ENCODE measurements at regions not wholly inside any gene's neighbourhood (a gene's known extent, or its start where the extent isn't known, plus 50 kb on each side); places are given as distances from the start of the nearest gene placed in this dataset.

DNA sequence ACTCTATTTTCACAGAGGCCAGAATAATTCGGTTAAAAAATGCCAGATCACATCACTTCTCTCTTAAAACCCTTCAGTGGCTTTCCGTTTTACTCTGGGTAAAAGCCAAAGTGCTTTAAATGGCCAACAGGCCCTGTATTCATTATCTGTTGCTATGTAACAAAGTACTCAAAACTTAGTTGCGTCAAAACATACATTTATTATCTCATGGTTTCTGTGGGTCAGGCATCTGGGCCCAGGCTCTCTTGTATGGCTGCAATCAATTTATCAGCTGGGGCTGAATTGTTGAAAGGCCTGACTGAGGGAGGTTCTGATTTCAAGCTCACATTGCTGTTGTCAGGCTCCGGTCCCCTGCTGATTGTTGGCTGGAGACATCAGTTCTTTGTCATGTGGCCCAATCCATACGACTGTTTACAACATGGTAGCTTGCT, 72.7 kb upstream of the H2AZ1 start:
- Histone ChIP-seq H3K4me3 (ENCODE audit: low read length) (no peak overlapping the region), H3K27me3 (ENCODE audit: control insufficient read depth, insufficient read depth, low read length) (peaks cover 3% of the 10 kb centered on the region), H3K36me3 (ENCODE audit: control insufficient read depth, insufficient read depth, low read length) (no peaks in the 10 kb centered on the region), H3K27ac (ENCODE audit: low read length) (no peak overlapping the region), H3K4me1 (ENCODE audit: control insufficient read depth, insufficient read depth, low read length) (no peaks in the 10 kb centered on the region), H3K9me3 (ENCODE audit: control insufficient read depth, insufficient read depth, low read length) (no peaks in the 10 kb centered on the region)
- Mint-ChIP-seq H3K4me1 (no peaks in the 10 kb centered on the region), H3K4me3 (no peak overlapping the region), H3K36me3 (no peaks in the 10 kb centered on the region), H3K27ac (no peak overlapping the region), H3K9me3 (peaks cover 0 to 2% of the 10 kb centered on the region in 2 donors), H3K27me3 (ENCODE audit: low read depth in 2 of 2) (peaks cover 24 to 41% of the 10 kb centered on the region in 2 donors)
- TF ChIP-seq, protein P1, sequence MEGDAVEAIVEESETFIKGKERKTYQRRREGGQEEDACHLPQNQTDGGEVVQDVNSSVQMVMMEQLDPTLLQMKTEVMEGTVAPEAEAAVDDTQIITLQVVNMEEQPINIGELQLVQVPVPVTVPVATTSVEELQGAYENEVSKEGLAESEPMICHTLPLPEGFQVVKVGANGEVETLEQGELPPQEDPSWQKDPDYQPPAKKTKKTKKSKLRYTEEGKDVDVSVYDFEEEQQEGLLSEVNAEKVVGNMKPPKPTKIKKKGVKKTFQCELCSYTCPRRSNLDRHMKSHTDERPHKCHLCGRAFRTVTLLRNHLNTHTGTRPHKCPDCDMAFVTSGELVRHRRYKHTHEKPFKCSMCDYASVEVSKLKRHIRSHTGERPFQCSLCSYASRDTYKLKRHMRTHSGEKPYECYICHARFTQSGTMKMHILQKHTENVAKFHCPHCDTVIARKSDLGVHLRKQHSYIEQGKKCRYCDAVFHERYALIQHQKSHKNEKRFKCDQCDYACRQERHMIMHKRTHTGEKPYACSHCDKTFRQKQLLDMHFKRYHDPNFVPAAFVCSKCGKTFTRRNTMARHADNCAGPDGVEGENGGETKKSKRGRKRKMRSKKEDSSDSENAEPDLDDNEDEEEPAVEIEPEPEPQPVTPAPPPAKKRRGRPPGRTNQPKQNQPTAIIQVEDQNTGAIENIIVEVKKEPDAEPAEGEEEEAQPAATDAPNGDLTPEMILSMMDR (IDR thresholded peaks at IDR 0.05) = no peak
- intact Hi-C loops (cut with micrococcal nuclease) = no loop called here
- DNase-seq = no peak
- no peak for ATAC-seq
- WGBS (ENCODE audit: insufficient coverage) = 79% methylated on average over 4 of the region's 5 CpGs

DNA sequence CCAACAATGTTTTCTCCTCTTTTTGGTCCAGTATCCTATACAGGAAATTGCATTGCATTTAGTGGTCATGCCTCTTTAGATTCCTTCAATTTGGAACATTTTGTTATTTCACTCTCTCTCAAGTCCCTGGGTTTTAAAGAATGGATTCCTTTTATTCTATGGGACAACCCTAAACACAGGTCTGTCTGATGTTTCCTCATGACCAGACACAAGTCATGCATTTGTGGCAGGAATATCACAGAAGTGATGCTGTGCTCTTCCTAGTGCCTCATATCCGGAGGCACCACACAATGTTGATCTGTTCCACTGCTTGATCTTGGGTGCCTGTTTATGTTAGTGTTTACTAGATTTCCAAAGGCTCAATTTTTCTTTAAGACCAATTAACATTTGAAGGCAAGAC, 69.7 kb upstream of the H2AZ1 start:
- Mint-ChIP-seq H3K4me1 (no peaks in the 10 kb centered on the region), H3K27me3 (ENCODE audit: low read depth in 2 of 2) (peaks cover 18 to 40% of the 10 kb centered on the region in 2 donors), H3K4me3 (no peak overlapping the region), H3K9me3 (peaks cover 0 to 2% of the 10 kb centered on the region in 2 donors), H3K27ac (no peak overlapping the region), H3K36me3 (no peaks in the 10 kb centered on the region)
- no peak overlapping the region for H3K27ac ChIP-seq (ENCODE audit: low read length)
- ATAC-seq (no peak), DNase-seq (no peak)
- H3K36me3 ChIP-seq (ENCODE audit: control insufficient read depth, insufficient read depth, low read length) = no peaks in the 10 kb centered on the region
- no peak overlapping the region for H3K4me3 ChIP-seq (ENCODE audit: low read length)
- H3K9me3 ChIP-seq (ENCODE audit: control insufficient read depth, insufficient read depth, low read length) = no peaks in the 10 kb centered on the region
- H3K27me3 ChIP-seq (ENCODE audit: control insufficient read depth, insufficient read depth, low read length) = peaks cover 3% of the 10 kb centered on the region
- TF ChIP-seq, protein P1 (IDR thresholded peaks at IDR 0.05) = no peak
- no peaks in the 10 kb centered on the region for H3K4me1 ChIP-seq (ENCODE audit: control insufficient read depth, insufficient read depth, low read length)
- 100% methylated on average over 1 of the region's 1 CpG for WGBS (ENCODE audit: insufficient coverage)
- intact Hi-C loops (cut with micrococcal nuclease) = no loop called here

DNA sequence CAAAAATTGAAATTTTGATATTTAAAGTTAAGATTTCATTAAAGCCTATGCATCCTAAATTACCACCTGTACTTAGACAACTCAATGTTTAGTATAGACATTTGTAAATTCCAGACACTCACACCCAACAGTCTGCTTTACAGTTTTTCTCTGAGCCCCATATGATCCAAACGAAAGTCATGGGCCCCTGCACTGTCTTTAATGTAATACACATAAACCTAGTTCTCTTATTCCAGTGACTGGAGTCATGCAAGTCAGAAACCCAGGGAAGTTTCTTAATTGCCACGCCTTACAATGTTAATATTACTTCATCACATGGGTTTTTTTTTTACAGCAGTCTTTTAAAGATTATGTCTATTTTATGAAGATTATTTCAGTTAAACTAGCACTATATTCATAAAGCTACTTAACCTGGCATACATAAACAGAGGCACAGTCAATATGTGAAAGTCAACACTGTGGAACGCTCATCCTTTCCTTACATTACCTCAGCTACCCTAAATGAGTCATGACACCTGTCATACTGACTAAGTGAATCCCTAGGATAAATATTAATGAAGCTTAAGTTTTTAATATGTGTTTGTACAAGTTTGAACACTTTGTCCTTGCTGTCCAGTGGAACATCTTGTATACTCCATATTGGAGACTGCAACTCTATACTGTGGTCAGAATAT, 67.7 kb upstream of the H2AZ1 start:
- Mint-ChIP-seq H3K4me3 (no peak overlapping the region), H3K9me3 (peaks cover 0 to 2% of the 10 kb centered on the region in 2 donors), H3K36me3 (no peaks in the 10 kb centered on the region), H3K4me1 (no peaks in the 10 kb centered on the region), H3K27me3 (ENCODE audit: low read depth in 2 of 2) (peaks cover 11 to 31% of the 10 kb centered on the region in 2 donors), H3K27ac (no peak overlapping the region)
- 60% methylated on average over 2 of the region's 3 CpGs for WGBS (ENCODE audit: insufficient coverage)
- no peak for DNase-seq
- H3K4me3 ChIP-seq (ENCODE audit: low read length) = no peak overlapping the region
- intact Hi-C loops (cut with micrococcal nuclease) = no loop called here
- H3K9me3 ChIP-seq (ENCODE audit: control insufficient read depth, insufficient read depth, low read length) = no peaks in the 10 kb centered on the region
- H3K27ac ChIP-seq (ENCODE audit: low read length) = no peak overlapping the region
- no peaks in the 10 kb centered on the region for H3K36me3 ChIP-seq (ENCODE audit: control insufficient read depth, insufficient read depth, low read length)
- TF ChIP-seq, protein P1 (IDR thresholded peaks at IDR 0.05) = no peak
- H3K27me3 ChIP-seq (ENCODE audit: control insufficient read depth, insufficient read depth, low read length) = peaks cover under 1% of the 10 kb centered on the region
- H3K4me1 ChIP-seq (ENCODE audit: control insufficient read depth, insufficient read depth, low read length) = no peaks in the 10 kb centered on the region
- ATAC-seq = no peak

DNA sequence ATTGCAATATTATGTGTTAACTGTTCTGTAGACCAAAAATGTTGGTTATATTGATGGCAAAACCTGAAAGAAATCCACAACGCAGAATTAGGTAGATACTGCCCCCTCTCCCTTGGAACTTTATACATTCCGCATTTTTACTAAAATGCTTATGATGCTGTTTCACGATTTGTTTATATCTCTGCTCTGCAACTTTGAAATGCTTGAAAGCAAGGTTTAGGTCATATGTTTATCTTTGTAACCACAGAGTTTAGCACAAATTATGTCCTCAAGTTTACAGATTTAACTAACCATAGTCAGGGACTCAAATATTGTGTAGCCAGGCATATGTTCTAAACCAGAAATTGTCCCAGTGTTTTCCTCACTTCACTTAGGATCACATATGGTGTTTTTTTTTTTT, 66.1 kb upstream of the H2AZ1 start:
- intact Hi-C loops (cut with micrococcal nuclease) = no loop called here

More for the DNA sequence above, 66.1 kb upstream of the H2AZ1 start:
- ATAC-seq = no peak
- Mint-ChIP-seq H3K4me3 (no peak overlapping the region), H3K36me3 (no peaks in the 10 kb centered on the region), H3K27me3 (ENCODE audit: low read depth in 2 of 2) (peaks cover 4 to 26% of the 10 kb centered on the region in 2 donors), H3K9me3 (no peaks in the 10 kb centered on the region), H3K4me1 (no peaks in the 10 kb centered on the region), H3K27ac (no peak overlapping the region)
- Histone ChIP-seq H3K4me3 (ENCODE audit: low read length) (no peak overlapping the region), H3K36me3 (ENCODE audit: control insufficient read depth, insufficient read depth, low read length) (no peaks in the 10 kb centered on the region), H3K27ac (ENCODE audit: low read length) (no peak overlapping the region), H3K27me3 (ENCODE audit: control insufficient read depth, insufficient read depth, low read length) (no peaks in the 10 kb centered on the region), H3K9me3 (ENCODE audit: control insufficient read depth, insufficient read depth, low read length) (no peaks in the 10 kb centered on the region), H3K4me1 (ENCODE audit: control insufficient read depth, insufficient read depth, low read length) (no peaks in the 10 kb centered on the region)
- no peak for DNase-seq
- TF ChIP-seq, protein P1 (IDR thresholded peaks at IDR 0.05) = no peak
- 90% methylated on average over 3 of the region's 3 CpGs for WGBS (ENCODE audit: insufficient coverage)
